ENCODE measurements at regions not wholly inside any gene's neighbourhood (a gene's known extent, or its start where the extent isn't known, plus 50 kb on each side); places are given as distances from the start of the nearest gene placed in this dataset.

DNA sequence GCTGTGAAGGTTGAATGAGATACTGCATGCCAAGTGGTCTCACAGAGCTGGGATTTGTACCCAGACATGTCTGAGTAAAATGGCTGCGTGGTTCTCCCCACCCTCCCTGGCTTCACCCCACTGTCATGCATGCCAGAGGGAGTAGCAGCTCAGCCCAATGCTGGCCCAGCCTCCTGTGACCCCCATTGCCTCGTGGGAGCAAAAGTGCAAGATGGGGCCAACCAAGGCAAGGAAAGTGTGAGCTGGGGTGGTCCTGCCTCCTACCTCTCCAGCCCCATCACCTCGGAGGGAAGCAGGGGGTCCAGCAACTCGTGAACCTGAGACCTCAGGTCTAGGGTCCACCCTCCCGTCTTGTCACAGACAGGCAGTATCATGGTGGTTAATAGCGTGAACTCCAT lies 209.8 kb upstream of the GRIK3 start:
- TF ChIP-seq TCF12 (IDR thresholded peaks at IDR 0.05) (no peak), RAD21 (IDR thresholded peaks at IDR 0.05; ENCODE audit: low read length) (no peak), CHD2 (IDR thresholded peaks at IDR 0.05; ENCODE audit: low read length, partially characterized antibody) (no peak), FOXM1 (IDR thresholded peaks at IDR 0.05; ENCODE audit: low read depth) (no peak), CTCF (IDR thresholded peaks at IDR 0.05) (no peak), EZH2phosphoT487 (IDR thresholded peaks at IDR 0.05; ENCODE audit: borderline replicate concordance, low read depth) (no peak), RXRA (IDR thresholded peaks at IDR 0.05; ENCODE audit: borderline replicate concordance, low read depth) (no peak), YY1 (IDR thresholded peaks at IDR 0.05; ENCODE audit: low read depth) (no peak), ZBTB33 (IDR thresholded peaks at IDR 0.05; ENCODE audit: borderline replicate concordance, low read depth) (no peak)

Data from SK-N-SH (cell line).